Liver (tissue), 8 donors: ENCODE measurements at regions not wholly inside any gene's neighbourhood (a gene's known extent, or its start where the extent isn't known, plus 50 kb on each side); places are given as distances from the start of the nearest gene placed in this dataset.

Source experiments
- DNase-seq: peaks from one replicate; pipeline ENCODE4 v3.0.0-alpha.2; 2017; ENCODE audit warnings: low spot score
- H3K27ac ChIP-seq, 2 donors: one replicate each; pipeline ENCODE4 v1.7.0; 2013; ENCODE audit warnings: inconsistent platforms in 2 of 2, low read length in 2 of 2, control low read depth in 1 of 2, low read depth in 1 of 2, mild to moderate bottlenecking in 1 of 2
- H3K27me3 ChIP-seq, 4 donors: one replicate each; pipeline versions ENCODE4 v1.6.1 to v1.7.0; 2013; ENCODE audit warnings: low read length in 3 of 4, inconsistent platforms in 1 of 4, mild to moderate bottlenecking in 1 of 4, moderate library complexity in 1 of 4; ENCODE audit not compliant: control insufficient read depth in 4 of 4, insufficient read depth in 4 of 4
- H3K36me3 ChIP-seq, 4 donors: one replicate each; pipeline versions ENCODE4 v1.6.1 to v1.7.0; 2013; ENCODE audit warnings: low read length in 3 of 4, mild to moderate bottlenecking in 3 of 4, low read depth in 1 of 4, moderate library complexity in 1 of 4; ENCODE audit not compliant: control insufficient read depth in 4 of 4, insufficient read depth in 3 of 4
- H3K4me1 ChIP-seq, 4 donors: one replicate each; pipeline versions ENCODE4 v1.6.1 to v1.7.0; 2013; ENCODE audit warnings: low read length in 3 of 4, mild to moderate bottlenecking in 3 of 4, moderate library complexity in 1 of 4; ENCODE audit not compliant: control insufficient read depth in 4 of 4, insufficient read depth in 4 of 4
- H3K4me3 ChIP-seq, 3 donors: one replicate each; pipeline versions ENCODE4 v1.6.1 to v1.7.0; 2013; ENCODE audit warnings: low read length in 3 of 3, control low read depth in 1 of 3, low read depth in 1 of 3, mild to moderate bottlenecking in 1 of 3
- H3K9ac ChIP-seq, 2 donors: one replicate each; pipeline ENCODE4 v1.7.0; 2013; ENCODE audit warnings: low read length in 2 of 2, mild to moderate bottlenecking in 2 of 2, moderate library complexity in 2 of 2, control low read depth in 1 of 2, low read depth in 1 of 2
- H3K9me3 ChIP-seq, 4 donors: one replicate each; pipeline versions ENCODE4 v1.6.1 to v1.7.0; 2013; ENCODE audit warnings: low read length in 3 of 4; ENCODE audit not compliant: control insufficient read depth in 4 of 4
- ATF3 ChIP-seq: IDR thresholded peaks from 2 replicates; pipeline ENCODE4 v1.6.1; 2016; ENCODE audit warnings: antibody characterized with exemption
- CTCF ChIP-seq: fragments of 150-350 bp; IDR thresholded peaks from 2 replicates; pipeline ENCODE4 v1.5.1; 2017; ENCODE audit warnings: improper control_type of control experiment, low read depth, low read length; ENCODE audit not compliant: missing input control
- EGR1 ChIP-seq, 2 donors: IDR thresholded peaks; 2 replicates each; pipeline ENCODE4 v1.6.1; 2016 to 2018; ENCODE audit warnings: antibody characterized with exemption in 2 of 2, low read depth in 2 of 2
- FOXA2 ChIP-seq: IDR thresholded peaks from 2 replicates; pipeline ENCODE4 v1.6.1; 2016; ENCODE audit warnings: antibody characterized with exemption
- GABPA ChIP-seq, 2 donors: IDR thresholded peaks in 1 of 2; conservative IDR thresholded peaks in 1 of 2; 2 replicates each; pipeline ENCODE4 v1.6.1; 2016; ENCODE audit warnings: antibody characterized with exemption in 2 of 2, mild to moderate bottlenecking in 1 of 2, moderate library complexity in 1 of 2
- HNF4A ChIP-seq, 2 donors: conservative IDR thresholded peaks; 2 replicates each; pipeline ENCODE4 v1.6.1; 2016; ENCODE audit warnings: antibody characterized with exemption in 2 of 2, mild to moderate bottlenecking in 2 of 2
- JUND ChIP-seq, 2 donors: IDR thresholded peaks; 2 replicates each; pipeline ENCODE4 v1.6.1; 2016; ENCODE audit warnings: antibody characterized with exemption in 2 of 2
- NR2F2 ChIP-seq: IDR thresholded peaks from 2 replicates; pipeline ENCODE4 v1.6.1; 2016; ENCODE audit warnings: antibody characterized with exemption
- RAD21 ChIP-seq, 2 donors: IDR thresholded peaks; 2 replicates each; pipeline ENCODE4 v1.6.1; 2016; ENCODE audit warnings: antibody characterized with exemption in 2 of 2, mild to moderate bottlenecking in 2 of 2
- RXRA ChIP-seq, 2 donors: IDR thresholded peaks; 2 replicates each; pipeline ENCODE4 v1.6.1; 2017 to 2018; ENCODE audit warnings: antibody characterized with exemption in 2 of 2, mild to moderate bottlenecking in 1 of 2
- SP1 ChIP-seq: IDR thresholded peaks from 2 replicates; pipeline ENCODE4 v1.6.1; 2018; ENCODE audit warnings: antibody characterized with exemption, mild to moderate bottlenecking
- TAF1 ChIP-seq: conservative IDR thresholded peaks from 2 replicates; pipeline ENCODE4 v1.6.1; 2016; ENCODE audit warnings: antibody characterized with exemption, mild to moderate bottlenecking
- YY1 ChIP-seq: IDR thresholded peaks from 2 replicates; pipeline ENCODE4 v1.6.1; 2016; ENCODE audit warnings: antibody characterized with exemption, mild to moderate bottlenecking
- ZBTB33 ChIP-seq: IDR thresholded peaks from 2 replicates; pipeline ENCODE4 v1.6.1; 2016; ENCODE audit warnings: antibody characterized with exemption
- WGBS: extraction: QIAGEN DNeasy Blood & Tissue Kit; methylation state at CpG from one replicate; pipeline ENCODE4 v1.1.7; 2013; 5-methylcytosine and 5-hydroxymethylcytosine counted together
- donor health status: healthy.
- donor health status: healthy.
- donor health status: healthy.
- donor health status: healthy.
- donor health status: healthy.

GRCh38 chr15:93384886-93385285 is 295.9 kb upstream of the RGMA start (continued):
- TF ChIP-seq ATF3: no peak
- no peak for TF ChIP-seq YY1
- no peak for TF ChIP-seq FOXA2
- no peak for TF ChIP-seq GABPA (IDR thresholded peaks at IDR 0.05 in 1 of 2, conservative IDR thresholded peaks at IDR 0.05 in 1 of 2)
- TF ChIP-seq SP1: no peak
- no peak for TF ChIP-seq HNF4A (conservative IDR thresholded peaks at IDR 0.05)
- no peak for TF ChIP-seq NR2F2
- TF ChIP-seq RAD21 (IDR thresholded peaks at IDR 0.05): no peak

- DNase-seq: no peak
- 26% methylated on average over 9 of the region's 9 CpGs for WGBS
- no peak overlapping the region for H3K4me3 ChIP-seq
Measured at GRCh38 chr15:93382200-93382820, 293.3 kb upstream of the RGMA start.

GRCh38 chr15:93378558-93378957 is 289.5 kb upstream of the RGMA start:
- Histone ChIP-seq H3K27me3 (peaks cover 0 to 4% (median 1%) of the 10 kb centered on the region in 4 donors), H3K9ac (no peak overlapping the region), H3K4me3 (no peak overlapping the region), H3K27ac (no peak overlapping the region), H3K4me1 (peaks cover 0 to 10% (median 8%) of the 10 kb centered on the region in 4 donors), H3K36me3 (no peaks in the 10 kb centered on the region), H3K9me3 (no peaks in the 10 kb centered on the region)
- DNase-seq: no peak
- TF ChIP-seq GABPA (IDR thresholded peaks at IDR 0.05 in 1 of 2, conservative IDR thresholded peaks at IDR 0.05 in 1 of 2): no peak
- no peak for TF ChIP-seq EGR1 (IDR thresholded peaks at IDR 0.05; ENCODE audit: low read depth in 2 of 2)
- no peak for TF ChIP-seq NR2F2
- 84% methylated on average over 8 of the region's 8 CpGs for WGBS

More at GRCh38 chr15:93382200-93382820, 293.3 kb upstream of the RGMA start:
- Histone ChIP-seq H3K9ac (no peak overlapping the region), H3K36me3 (no peaks in the 10 kb centered on the region), H3K27ac (no peak overlapping the region), H3K9me3 (no peaks in the 10 kb centered on the region), H3K4me1 (peaks cover 0 to 10% (median 8%) of the 10 kb centered on the region in 4 donors), H3K27me3 (peaks cover 0 to 4% (median 0%) of the 10 kb centered on the region in 4 donors)
- TF ChIP-seq CTCF (no peak), YY1 (no peak), RAD21 (IDR thresholded peaks at IDR 0.05) (no peak), JUND (IDR thresholded peaks at IDR 0.05) (no peak)

- no peak for DNase-seq
- Histone ChIP-seq H3K9ac (no peak overlapping the region), H3K36me3 (no peaks in the 10 kb centered on the region), H3K27me3 (peaks cover 0 to 5% (median 1%) of the 10 kb centered on the region in 4 donors), H3K27ac (no peak overlapping the region), H3K9me3 (no peaks in the 10 kb centered on the region), H3K4me3 (no peak overlapping the region), H3K4me1 (no peaks in the 10 kb centered on the region)
- WGBS: 71% methylated on average over 9 of the region's 9 CpGs
- TF ChIP-seq YY1: no peak
- no peak for TF ChIP-seq ZBTB33
- TF ChIP-seq NR2F2: no peak
- no peak for TF ChIP-seq RXRA (IDR thresholded peaks at IDR 0.05)
- no peak for TF ChIP-seq TAF1
Measured at GRCh38 chr15:93372865-93373223, 283.8 kb upstream of the RGMA start.
